ENCODE measurements at regions not wholly inside any gene's neighbourhood (a gene's known extent, or its start where the extent isn't known, plus 50 kb on each side); places are given as distances from the start of the nearest gene placed in this dataset.
A peak's percentile ranks its signal among the peaks of the same experiment; 100 is the strongest.

- DNase-seq (ENCODE audit: low read depth), result no peak
- TF ChIP-seq CTCF (conservative IDR thresholded peaks at IDR 0.05; ENCODE audit: low read length), result no peak
- no peak overlapping the region for H3K4me3 ChIP-seq (ENCODE audit: low read length)
Observed at GRCh38 chr3:157574531-157574930, 71.3 kb upstream of the VEPH1 start.

DNA sequence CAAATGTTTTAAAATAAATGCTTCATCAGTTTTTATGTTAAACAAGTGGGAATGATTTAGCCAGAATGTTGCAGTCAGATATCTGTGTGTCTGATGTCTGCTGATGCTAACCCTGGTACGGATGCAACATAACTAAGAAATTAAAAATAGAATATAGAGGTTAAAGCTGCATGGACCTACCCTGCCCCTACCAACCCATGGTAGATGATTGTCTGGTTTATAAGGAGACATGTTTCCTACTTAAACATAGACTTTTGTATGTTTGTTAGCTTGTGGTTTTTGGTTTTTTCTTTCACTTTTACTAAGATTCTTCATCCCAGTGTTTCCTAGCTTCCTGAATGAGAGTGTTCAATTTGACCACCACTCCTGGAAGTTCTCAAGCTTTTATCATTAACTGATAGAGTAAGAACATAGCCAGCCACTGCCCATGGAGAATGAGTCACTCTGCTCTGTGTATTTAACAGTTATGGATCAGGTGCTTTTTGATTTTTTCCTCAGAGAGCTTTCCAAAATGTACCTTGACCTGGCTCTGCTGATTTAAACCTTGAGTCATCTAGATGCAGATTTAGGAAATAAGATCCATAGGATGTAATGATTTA is 70.7 kb upstream of the VEPH1 start:
- DNase-seq (ENCODE audit: low read depth), result no peak
- TF ChIP-seq CTCF (conservative IDR thresholded peaks at IDR 0.05; ENCODE audit: low read length), result no peak
- H3K4me3 ChIP-seq (ENCODE audit: low read length), result no peak overlapping the region

DNA sequence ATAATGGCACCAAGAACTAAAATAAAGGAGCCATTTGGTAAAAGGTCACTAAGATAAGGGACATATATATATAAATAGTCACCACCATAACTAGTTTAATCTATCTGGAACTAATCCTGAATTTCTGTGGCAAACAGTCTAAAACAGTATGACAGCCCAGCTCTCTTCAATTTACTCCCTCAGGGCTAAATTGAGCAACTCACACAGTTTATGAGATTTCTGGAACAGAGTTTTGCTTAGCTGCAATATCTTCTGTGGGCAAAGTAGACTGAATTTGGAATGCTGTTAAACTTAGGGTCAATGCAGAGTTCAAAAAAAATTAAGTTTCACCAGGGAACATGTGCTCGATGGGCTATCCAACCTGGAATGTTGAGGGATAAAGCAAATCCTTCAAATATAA is 70.1 kb upstream of the VEPH1 start:
- TF ChIP-seq CTCF (conservative IDR thresholded peaks at IDR 0.05; ENCODE audit: low read length), result no peak
- H3K4me3 ChIP-seq (ENCODE audit: low read length), result no peak overlapping the region
- peak; percentile 75 for DNase-seq (ENCODE audit: low read depth)

DNA sequence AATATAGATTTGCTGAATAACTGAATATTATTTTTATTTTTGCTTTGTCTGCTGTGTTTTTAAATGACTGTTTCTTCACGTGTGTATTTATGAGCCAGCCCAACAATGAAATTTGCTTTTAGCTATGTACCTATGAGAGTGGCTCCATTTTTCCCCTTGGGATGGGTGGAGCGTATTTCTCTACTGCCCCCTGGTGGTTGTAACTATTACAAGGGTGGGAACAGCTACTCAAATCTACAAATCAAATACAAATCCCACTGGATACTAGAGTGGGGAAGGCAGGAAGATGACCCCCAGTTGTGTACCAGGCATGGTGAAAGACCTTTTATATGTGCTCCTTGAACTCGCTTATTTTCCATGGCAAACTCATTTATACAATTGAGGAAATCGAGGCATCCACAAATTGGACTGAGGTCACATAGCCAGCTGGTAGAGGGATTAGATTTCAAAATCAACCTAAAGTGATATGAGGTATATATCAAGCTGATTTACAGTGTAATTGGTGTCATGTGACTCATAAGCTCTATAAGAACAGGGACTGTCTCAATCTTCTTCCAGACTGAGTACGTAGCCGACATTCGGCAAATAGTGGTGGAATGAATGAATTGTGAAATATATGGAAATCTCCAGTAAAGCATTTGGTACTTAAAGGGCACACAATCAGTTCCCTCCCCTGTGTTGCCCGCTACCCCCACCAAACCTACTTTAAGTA is 69.5 kb upstream of the VEPH1 start:
- TF ChIP-seq CTCF (conservative IDR thresholded peaks at IDR 0.05; ENCODE audit: low read length), result peak; percentile 84
- H3K4me3 ChIP-seq (ENCODE audit: low read length), result no peak overlapping the region
- peak; percentile 49 for DNase-seq (ENCODE audit: low read depth)

DNA sequence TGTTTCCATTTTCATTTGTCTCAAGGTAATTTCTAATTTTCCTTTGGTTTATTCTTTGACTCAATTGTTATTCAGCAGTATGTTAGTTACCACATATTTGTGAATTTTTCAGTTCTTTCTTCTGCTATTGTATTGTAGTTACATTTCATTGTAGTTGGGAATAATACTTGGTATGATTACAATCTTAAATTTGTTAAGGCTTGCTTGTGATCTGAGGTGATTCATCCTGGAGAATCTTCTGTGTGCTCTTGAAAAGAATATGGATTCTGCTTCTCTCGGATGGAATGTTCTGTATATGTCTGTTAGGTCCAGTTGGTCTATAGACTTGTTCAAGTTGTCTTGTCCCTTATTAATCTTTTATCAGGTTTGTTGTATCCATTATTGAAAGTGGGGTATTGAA is 63.4 kb upstream of the VEPH1 start:
- DNase-seq (ENCODE audit: low read depth), result no peak
- TF ChIP-seq CTCF (conservative IDR thresholded peaks at IDR 0.05; ENCODE audit: low read length), result no peak
- no peak overlapping the region for H3K4me3 ChIP-seq (ENCODE audit: low read length)

DNA sequence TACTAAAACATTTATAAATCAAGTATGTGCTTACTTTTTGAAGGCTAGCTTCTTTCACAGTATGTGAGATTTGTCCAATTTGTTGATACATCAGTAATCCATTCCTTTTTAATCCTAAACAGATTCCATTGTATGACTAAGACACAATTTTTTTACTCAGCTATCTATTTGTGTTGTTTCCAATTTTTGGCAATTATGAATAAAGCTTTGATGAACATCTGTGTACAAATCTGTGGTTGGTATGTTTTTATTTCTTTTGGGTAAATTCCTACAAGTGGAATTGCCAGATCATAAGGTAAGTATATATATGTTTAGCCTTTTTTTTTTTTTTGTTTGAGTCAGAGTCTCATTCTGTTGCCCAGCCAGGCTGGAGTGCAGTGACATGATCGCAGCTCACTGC is 56.2 kb upstream of the VEPH1 start:
- peak; percentile 54 for DNase-seq (ENCODE audit: low read depth)
- TF ChIP-seq CTCF (conservative IDR thresholded peaks at IDR 0.05; ENCODE audit: low read length), result no peak
- no peak overlapping the region for H3K4me3 ChIP-seq (ENCODE audit: low read length)
